ENCODE measurements at regions not wholly inside any gene's neighbourhood (a gene's known extent, or its start where the extent isn't known, plus 50 kb on each side); places are given as distances from the start of the nearest gene placed in this dataset.

DNA sequence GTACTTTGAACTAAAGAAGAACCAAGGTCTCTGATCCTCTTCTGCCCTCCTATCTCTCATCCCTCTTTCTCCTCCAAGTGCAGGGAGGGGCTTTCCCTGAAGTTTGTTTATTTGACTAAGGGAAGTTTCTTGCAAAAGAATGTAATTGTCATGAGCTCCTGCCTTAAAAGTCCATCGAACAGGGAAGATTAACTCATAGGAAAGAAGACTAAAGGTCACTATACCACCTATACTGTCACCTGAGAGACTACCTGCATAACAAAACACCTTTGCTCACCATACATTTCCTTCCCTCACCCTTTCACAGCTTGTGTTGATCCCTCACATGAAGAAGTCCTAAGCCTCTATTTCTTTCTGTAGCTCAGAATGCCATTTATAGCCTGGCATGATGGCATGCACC lies 59.4 kb upstream of the C4orf54 start:
- TF ChIP-seq MXI1 (IDR thresholded peaks at IDR 0.05; ENCODE audit: borderline replicate concordance, low read depth, low read length) (no peak), RCOR1 (IDR thresholded peaks at IDR 0.05; ENCODE audit: insufficient replicate concordance, low read length) (no peak), CEBPB (IDR thresholded peaks at IDR 0.05; ENCODE audit: low read depth, low read length) (no peak), SMC3 (IDR thresholded peaks at IDR 0.05; ENCODE audit: low read depth, low read length) (no peak), POLR2A (IDR thresholded peaks at IDR 0.05; ENCODE audit: low read depth, low read length) (no peak), FOS (IDR thresholded peaks at IDR 0.05; ENCODE audit: low read depth, low read length) (no peak), NFE2L2 (IDR thresholded peaks at IDR 0.05; ENCODE audit: low read depth, low read length) (no peak), CHD1 (IDR thresholded peaks at IDR 0.05; ENCODE audit: low read depth, low read length) (no peak), MAZ (IDR thresholded peaks at IDR 0.05; ENCODE audit: borderline replicate concordance, low read depth, low read length) (no peak), RFX5 (IDR thresholded peaks at IDR 0.05; ENCODE audit: low read depth, low read length) (no peak), RAD21 (IDR thresholded peaks at IDR 0.05; ENCODE audit: low read length) (no peak), MAFK (IDR thresholded peaks at IDR 0.05; ENCODE audit: low read depth, low read length) (no peak), USF2 (IDR thresholded peaks at IDR 0.05; ENCODE audit: low read depth, low read length) (no peak), BHLHE40 (IDR thresholded peaks at IDR 0.05; ENCODE audit: low read depth, low read length) (no peak), ELK1 (IDR thresholded peaks at IDR 0.05; ENCODE audit: borderline replicate concordance, low read depth, low read length) (no peak)
- TF ChIP-seq, protein P1, sequence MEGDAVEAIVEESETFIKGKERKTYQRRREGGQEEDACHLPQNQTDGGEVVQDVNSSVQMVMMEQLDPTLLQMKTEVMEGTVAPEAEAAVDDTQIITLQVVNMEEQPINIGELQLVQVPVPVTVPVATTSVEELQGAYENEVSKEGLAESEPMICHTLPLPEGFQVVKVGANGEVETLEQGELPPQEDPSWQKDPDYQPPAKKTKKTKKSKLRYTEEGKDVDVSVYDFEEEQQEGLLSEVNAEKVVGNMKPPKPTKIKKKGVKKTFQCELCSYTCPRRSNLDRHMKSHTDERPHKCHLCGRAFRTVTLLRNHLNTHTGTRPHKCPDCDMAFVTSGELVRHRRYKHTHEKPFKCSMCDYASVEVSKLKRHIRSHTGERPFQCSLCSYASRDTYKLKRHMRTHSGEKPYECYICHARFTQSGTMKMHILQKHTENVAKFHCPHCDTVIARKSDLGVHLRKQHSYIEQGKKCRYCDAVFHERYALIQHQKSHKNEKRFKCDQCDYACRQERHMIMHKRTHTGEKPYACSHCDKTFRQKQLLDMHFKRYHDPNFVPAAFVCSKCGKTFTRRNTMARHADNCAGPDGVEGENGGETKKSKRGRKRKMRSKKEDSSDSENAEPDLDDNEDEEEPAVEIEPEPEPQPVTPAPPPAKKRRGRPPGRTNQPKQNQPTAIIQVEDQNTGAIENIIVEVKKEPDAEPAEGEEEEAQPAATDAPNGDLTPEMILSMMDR (conservative IDR thresholded peaks at IDR 0.05; ENCODE audit: low read depth, low read length) = no peak
- no peak overlapping the region for H3K4me3 ChIP-seq (ENCODE audit: insufficient read depth, low read depth, low read length)
- H4K8ac ChIP-seq (ENCODE audit: low read depth in 2 of 2, low read length in 2 of 2) = no peak overlapping the region
- no peak overlapping the region for H3K56ac ChIP-seq (ENCODE audit: extremely low read depth, insufficient read depth, low read length)
- ChIA-PET CTCF (no interaction called here), POLR2A (ENCODE audit: unreplicated experiment) (no interaction called here)
- H2BK20ac ChIP-seq (ENCODE audit: low read depth, low read length) = no peak overlapping the region
- H2BK5ac ChIP-seq (ENCODE audit: low read depth, low read length, poor library complexity, severe bottlenecking) = no peak overlapping the region
- no peak overlapping the region for H4K91ac ChIP-seq (ENCODE audit: insufficient read depth, low read depth, low read length)
- WGBS, 2 experiments (ENCODE audit: extremely low coverage in 2 of 2, insufficient read length in 1 of 2) = no CpG with 5 or more reads among the region's 1 CpG
- H4K5ac ChIP-seq (ENCODE audit: low read depth, low read length) = peak overlapping the region; percentile 73; the same call in 1 of the 2 replicates
- H2BK15ac ChIP-seq (ENCODE audit: low read depth, low read length) = no peak overlapping the region
- no peak overlapping the region for H2AK9ac ChIP-seq (replicated peaks; ENCODE audit: low read depth, low read length, poor library complexity)
- no peaks in the 10 kb centered on the region for H3K9me3 ChIP-seq (ENCODE audit: control insufficient read depth, insufficient read depth, low read length)
- H3K14ac ChIP-seq (replicated peaks; ENCODE audit: low read depth, low read length) = no peak overlapping the region
- H4K20me1 ChIP-seq (ENCODE audit: insufficient read depth, low read length) = no peaks in the 10 kb centered on the region
- in situ Hi-C loops (cut with MboI; ENCODE audit: low sequenced_read_pairs) = no loop called here
- no TSS peak for BruUV-seq (replicated peaks)
- dilution Hi-C loops (cut with HindIII; ENCODE audit: low sequenced_read_pairs, unreplicated experiment) = no loop called here
- H3K4ac ChIP-seq (ENCODE audit: low read depth, low read length) = peak overlapping the region; percentile 52; the same call in 1 of the 2 replicates
- H3K9me1 ChIP-seq (ENCODE audit: insufficient read depth, low read length) = 0 out of 2 replicates have a peak, but pooled peaks cover 3% of the 10 kb centered on the region
- H2BK120ac ChIP-seq (ENCODE audit: low read depth, low read length) = peak overlapping the region; percentile 21; the same call in 1 of the 2 replicates
- DNase-seq (peak; percentile 5), ATAC-seq (ENCODE audit: low read depth) (no peak)
- no peaks in the 10 kb centered on the region for H3K36me3 ChIP-seq (ENCODE audit: control insufficient read depth, insufficient read depth, low read length)
- H3K4me1 ChIP-seq (ENCODE audit: control insufficient read depth, insufficient read depth, low read length) = peaks cover 5% of the 10 kb centered on the region
- no peak overlapping the region for H3K9ac ChIP-seq (ENCODE audit: low read depth, low read length)
- H2AFZ ChIP-seq (replicated peaks; ENCODE audit: low read length, poor library complexity) = no peak overlapping the region
- H3K27ac ChIP-seq (ENCODE audit: insufficient read depth, low read length) = no peak overlapping the region
- H3K4me2 ChIP-seq (ENCODE audit: low read depth, low read length) = peak overlapping the region; percentile 64; the same call in 1 of the 2 replicates
- no peaks in the 10 kb centered on the region for H3K27me3 ChIP-seq (ENCODE audit: control insufficient read depth, insufficient read depth, low read length)
- intact Hi-C loops (cut with micrococcal nuclease) = no loop called here
- no peak overlapping the region for H2AK5ac ChIP-seq (ENCODE audit: low read depth, low read length)
- H3K23ac ChIP-seq (ENCODE audit: low read depth, low read length) = no peak overlapping the region
- 0 out of 2 replicates have a peak overlapping the region, but pooled peaks have one; percentile 51 for H3K18ac ChIP-seq (ENCODE audit: low read depth, low read length)
- H3K79me1 ChIP-seq (ENCODE audit: low read depth in 1 of 2, low read length in 2 of 2) = no peaks in the 10 kb centered on the region

Data from IMR-90 (cell line).